Stimulated activated CD8-positive, alpha-beta memory T cell treated with anti-CD3 and anti-CD28 coated beads, Interleukin-7, amount 100 ng/mL, for 1 hour (primary cell): ENCODE measurements at regions not wholly inside any gene's neighbourhood (a gene's known extent, or its start where the extent isn't known, plus 50 kb on each side); places are given as distances from the start of the nearest gene placed in this dataset.
A peak's percentile ranks its signal among the peaks of the same experiment; 100 is the strongest.
"Not testable (repeated sequence)": the region's sequence is repeated elsewhere in the genome, so short reads cannot be mapped to it uniquely, and the experiment has no call there.

Experiments
- DNase-seq, 2 donors: peaks; one replicate each; pipeline ENCODE4 v3.0.0-alpha.2; 2020; ENCODE audit warnings: low read depth in 2 of 2

DNA sequence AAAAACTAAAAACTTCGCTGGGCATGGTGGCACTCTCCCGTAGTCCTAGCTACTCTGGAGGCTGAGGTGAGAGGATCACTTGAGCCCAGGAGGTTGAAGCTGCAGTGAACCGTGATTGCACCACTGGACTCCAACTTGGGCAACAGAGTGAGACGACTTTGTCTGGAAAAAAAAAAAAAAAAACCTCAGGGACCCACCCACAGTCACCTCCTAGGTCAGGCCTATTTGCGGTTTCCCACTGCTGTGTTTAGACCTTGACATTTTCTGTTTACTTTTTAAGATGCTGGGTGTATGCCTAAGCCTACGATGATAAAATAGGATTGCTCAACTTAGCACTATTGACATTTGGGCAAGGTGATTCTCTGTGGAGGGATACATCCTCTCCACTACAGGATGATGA is 197.4 kb upstream of the TBL1X start:
- no peak for DNase-seq

DNA sequence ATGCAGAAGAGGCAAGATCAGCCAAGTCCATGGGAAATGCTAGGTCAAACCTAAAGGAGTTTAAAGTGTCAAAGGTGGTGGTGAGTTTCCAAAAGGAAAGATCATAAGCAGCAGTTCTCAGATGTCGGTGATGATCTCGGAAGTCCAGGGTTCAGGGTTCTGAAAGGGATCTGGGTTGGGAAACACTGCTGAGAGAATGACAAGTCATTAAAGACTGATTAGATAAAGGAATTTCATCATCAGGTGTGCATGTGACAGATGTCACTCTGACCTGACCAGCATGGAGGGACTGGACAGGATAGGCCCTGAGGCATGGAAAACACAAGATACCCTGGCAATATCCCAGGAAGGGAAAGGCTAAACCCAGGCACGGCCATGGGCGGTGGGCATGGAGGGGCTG is 195.7 kb upstream of the TBL1X start:
- DNase-seq = no peak

DNA sequence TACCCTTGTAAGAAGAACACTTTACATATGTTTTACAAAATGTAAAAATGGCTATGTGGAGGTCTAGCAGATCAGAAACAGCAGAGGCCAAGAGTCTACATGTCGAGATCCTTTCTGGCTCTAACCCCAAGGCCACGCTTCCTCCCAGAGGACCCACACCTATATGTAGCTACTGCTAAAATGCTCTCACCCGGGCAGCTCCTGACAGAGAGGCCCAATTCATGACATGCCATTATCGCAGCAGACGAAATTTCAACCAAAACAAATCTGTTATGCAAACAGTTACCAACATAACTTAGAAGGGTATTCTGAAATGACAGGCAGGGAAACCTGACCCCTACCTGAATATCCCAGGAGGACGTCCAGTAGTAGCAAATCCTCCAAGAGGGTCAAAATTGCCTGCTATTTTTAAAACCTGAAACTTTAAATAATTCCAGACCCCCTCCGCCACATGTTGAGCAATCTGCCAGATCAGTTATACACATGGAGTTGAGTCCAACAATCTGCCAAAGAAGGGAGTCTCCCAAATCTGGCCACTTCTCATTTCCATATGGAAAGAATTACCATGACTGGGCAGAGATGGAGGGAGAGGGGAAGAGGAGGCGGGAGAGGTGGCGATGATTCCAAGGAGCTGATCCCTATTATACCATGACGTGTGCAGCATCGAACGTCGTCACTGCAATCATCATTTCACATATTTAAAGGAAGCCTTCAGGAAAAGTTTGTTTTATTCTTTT is 192.9 kb upstream of the TBL1X start:
- no peak for DNase-seq

DNA sequence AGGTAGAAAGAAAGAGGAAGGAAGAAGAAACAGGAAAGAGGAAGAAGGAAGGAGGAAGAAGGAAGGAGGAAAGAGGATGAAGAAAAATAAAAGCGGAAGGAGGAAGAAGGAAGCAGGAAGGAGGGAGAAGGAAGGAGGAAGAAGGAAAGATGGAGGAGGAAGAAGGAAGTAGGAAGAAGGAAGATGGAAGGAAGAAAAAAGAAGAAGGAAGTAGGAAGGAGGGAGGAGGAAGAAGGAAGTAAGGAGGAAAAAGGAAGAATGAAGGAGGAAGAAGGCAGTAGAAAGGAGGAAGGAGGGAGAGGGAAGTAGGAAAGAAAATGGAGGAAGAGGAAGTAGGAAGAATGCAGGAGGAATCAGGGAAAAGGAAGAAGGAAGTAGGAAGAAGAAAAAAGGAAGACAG is 191.1 kb upstream of the TBL1X start:
- DNase-seq = no peak

DNA sequence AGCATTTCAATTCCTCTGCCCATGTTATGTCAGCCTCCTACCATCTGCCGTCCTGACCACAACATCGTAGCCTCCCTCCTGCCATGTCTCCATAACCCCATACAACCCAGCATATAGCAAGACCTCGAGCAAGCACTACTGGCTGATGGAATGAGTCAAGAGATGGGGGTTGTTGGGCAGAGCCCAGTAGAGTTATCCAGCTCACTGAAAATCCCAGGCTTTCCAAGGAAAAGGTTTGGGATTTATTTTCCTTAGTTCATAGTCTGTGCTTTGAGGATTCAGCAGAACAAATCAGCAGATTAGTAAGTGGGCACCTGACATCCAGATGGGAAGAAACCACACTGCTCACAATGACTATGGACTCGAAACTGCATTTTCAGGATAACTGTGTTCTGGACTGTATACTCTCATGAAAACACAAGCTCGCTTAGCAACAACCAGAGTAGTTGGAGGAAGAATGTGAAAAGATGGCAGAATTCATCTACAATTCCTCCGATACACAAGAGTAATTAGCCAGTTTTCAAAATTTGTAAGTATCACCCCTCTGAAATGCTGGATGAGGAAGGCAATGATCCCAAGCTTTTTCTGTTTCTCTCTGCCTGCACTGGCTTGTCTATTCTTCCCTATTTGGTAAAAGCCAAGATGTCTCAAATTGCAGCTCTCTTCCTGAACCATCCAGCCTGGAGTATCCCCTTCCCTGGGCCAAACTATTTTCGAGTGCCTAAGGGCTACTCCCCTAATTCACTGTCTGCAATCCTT is 186.2 kb upstream of the TBL1X start:
- no peak for DNase-seq

DNA sequence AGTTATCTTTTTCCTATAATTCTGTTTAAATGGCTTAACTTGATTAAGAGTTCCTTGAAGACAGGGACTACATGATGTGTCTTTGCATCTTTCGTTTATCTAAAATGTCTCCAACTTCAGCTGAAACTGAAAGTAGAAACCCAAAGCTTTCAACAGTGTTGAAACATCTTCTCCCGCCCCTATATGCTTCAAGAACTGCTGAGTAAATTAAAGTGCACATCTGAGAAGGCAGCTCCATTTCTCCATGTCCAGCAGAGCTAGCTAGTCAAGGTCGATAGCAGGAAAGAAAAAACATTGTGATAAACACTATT is 185.7 kb upstream of the TBL1X start:
- no peak for DNase-seq

DNA sequence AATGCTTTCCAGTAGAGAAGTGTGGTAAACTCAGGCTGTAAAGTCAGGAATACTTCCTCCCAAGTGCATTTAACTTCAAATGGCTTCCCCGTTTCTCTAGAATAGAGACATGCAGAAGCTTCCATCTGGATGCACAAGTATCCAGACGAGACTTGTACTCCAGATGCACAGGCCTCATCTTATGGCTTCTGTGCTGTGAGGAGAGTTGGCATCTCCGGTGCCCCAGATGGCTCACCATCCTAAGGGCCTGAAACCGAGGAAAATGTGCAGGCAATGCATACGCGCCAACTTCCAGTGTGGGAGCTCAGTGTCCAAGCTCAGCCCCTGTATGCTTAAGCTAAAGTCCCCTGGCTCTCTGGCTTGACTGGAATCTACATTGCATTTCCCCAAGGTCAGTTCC is 184.0 kb upstream of the TBL1X start:
- no peak for DNase-seq

DNA sequence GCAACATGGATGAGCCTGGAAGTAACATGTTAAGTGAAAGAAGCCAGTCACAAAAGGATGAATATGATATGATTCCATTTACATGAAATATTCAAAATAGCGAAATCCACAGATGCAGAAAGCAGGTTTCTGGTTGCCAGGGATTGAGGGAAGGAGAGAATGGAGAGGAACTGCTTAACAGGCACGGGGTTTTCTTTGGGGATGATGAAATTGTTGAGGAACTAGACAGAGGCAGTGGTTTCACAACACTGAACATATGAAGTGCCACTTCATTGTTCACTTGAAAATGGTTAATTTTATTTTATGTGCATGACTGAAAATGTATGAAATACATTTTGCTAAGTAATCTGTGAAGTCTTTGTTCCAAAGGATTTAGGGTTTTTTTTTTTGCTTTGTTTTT is 182.5 kb upstream of the TBL1X start:
- DNase-seq = no peak

DNA sequence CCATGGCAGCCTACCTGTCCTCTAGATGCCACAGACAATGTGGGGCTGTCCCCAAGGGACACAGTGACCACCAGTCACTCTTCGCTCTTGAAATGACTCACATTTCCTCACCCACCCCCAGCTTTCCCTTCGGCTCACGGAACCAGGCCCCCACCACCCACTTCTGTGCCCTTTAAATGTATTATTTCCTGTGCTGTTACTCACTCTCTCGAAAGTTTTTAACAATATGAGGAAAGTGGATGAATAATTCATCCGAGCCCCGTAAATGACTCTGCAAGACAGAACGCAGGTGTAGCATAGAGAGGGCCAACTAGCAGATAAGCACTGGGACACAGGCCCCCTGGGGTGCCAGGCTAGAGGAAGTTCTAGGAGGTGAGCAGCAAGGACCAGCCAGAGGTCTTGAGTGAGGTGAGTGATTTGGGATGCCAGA is 179.5 kb upstream of the TBL1X start:
- DNase-seq = no peak

DNA sequence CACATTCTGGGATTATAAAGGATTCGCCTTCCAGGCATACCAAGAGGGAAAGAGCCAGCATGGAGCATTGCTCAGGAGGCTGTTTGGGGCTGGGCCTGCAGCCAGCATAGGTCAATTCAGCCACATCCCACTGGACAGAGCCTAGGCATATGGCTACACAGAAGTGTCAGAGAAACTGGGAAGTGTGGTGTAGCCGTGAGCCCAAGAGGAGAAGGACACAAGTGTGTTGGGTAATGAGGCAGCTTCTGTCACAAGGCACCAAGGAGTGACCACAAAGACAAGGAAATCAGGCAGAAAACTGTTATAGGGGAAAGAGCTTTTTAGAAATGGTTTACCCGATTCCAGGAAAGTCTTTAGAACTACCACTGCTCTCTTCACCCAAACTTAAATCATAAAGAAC is 178.6 kb upstream of the TBL1X start:
- DNase-seq = no peak

DNA sequence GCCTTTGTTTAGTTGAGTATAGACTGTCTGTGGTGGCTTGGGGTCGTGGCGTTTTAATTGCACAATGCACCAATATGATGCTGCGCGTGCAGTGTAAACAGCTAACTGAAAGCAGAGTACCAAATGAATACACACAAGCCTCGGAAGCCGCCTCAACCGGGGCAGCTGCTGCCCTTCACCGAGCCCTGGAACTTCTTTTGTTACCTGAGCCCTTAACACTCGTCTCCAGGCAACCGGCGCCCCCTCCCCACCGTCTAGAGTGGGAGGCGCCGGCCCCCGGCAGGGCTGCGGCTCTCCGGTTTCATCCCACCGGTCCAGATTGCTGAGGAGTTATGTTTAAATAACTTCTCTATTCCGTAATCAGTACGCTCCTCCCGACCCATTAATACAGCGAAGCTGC is 173.2 kb upstream of the TBL1X start:
- no peak for DNase-seq

DNA sequence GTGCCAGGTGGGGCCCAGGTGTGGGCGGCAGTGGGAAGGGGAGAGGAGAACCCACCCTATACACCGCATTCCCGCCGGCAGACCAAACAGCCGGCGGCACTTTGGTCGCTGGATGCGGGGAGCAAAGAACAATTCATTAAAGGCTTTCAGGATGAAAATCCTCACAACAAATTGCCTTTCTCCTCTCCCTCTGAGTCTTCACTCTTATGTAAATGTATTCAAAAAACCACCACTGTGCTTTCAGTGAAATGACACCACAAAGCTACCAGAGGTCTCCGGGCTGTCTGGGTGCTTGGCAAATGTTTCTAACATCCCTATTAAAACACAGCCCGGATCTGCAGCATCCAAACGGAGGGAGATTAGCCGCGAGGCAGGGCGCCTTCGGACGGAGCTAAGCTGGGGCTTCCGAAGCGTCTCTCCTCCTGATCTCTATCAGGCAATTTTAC is 171.8 kb upstream of the TBL1X start:
- DNase-seq = no peak

DNA sequence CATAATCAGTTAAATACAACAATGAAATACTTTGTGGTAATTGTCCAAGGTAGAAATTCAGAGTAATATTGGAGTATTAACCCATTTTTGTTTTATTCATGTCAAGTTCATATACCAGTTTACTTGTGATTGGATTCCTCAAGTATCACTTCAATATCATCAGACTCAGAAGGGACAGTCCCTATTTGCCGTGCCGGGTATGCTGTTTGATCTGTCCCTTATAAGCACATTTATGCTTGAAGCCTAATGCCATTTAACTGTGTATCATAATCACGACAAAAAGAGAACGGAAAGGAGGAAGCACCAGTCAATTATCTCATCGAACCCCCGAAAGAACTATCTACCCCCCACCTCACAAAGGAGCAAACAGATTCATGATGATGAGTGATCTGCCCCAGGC is 171.0 kb upstream of the TBL1X start:
- DNase-seq = no peak

DNA sequence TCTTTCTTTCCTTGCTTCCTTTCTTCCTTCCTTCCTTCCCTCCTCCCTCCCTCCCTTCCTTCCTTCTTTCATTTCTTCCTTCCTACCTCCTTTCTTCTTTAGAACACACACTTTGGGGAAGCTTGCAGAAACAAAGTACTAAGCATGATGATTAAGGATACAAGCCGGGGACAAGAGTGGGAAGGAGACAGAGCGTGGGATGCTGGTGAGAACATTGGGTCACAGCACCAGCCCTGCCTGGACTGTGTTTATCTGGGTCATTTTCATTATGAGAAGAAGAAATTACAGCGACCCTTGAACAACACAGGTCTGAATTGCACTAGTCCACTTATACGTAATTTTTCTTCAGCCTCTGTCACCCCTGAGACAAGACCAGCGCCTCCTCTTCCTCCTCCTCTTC is 169.3 kb upstream of the TBL1X start:
- DNase-seq = no peak

DNA sequence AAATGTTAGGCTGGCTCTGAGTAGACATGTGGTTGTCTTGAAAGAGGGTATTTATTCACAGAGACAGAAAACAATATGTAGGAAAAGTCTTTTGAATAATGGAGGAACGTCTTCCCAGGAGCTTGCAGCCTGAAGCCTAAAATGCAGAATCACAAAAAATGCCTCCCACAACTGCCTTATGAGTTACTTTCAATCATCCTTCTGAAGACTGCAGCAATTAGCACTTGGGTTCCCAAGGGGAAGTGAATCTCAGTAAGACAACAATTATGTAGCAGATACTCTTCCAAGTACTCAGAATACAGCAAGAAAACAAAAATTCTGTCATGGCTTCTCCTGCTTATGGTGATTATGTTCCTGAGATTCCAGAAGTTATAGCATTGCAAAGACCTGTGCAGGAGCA is 166.6 kb upstream of the TBL1X start:
- DNase-seq = no peak

DNA sequence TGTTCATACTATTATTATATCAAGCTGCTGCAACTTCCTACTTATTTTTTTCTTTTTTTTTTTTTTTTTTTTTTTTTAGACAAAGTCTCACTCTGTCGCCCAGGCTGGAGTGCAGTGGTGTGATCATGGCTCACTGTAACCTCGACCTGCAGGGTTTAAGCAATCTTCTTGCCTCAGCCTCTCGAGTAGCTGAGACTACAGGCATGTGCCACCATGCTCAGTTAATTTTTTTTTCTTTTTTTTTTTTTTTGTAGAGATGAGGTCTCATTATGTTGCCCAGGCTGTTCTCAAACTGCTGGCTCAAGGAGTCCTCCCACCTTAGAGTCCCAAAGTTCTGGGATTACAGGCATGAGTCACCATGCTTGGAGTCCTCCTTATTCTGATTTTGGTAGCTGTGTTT is 165.2 kb upstream of the TBL1X start:
- DNase-seq = not testable (repeated sequence)

DNA sequence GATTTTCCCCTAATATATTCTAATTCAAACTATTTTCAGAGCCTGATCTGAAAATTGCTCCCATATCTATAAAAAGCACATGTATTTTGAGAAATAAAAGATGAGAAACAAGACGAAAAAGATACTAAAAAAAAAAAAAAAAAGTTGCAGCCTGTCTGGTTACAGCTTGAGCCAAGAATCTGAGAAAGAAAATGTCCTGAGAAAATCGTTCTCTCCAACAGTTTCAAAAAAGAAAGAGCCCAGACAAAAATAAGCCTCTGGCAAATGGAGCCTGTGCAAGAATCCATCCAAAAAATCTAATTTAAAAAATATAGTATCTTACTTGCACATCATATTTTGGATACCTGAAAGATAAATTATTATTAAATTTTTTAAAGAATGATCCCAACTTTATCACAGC is 163.0 kb upstream of the TBL1X start:
- DNase-seq = no peak

DNA sequence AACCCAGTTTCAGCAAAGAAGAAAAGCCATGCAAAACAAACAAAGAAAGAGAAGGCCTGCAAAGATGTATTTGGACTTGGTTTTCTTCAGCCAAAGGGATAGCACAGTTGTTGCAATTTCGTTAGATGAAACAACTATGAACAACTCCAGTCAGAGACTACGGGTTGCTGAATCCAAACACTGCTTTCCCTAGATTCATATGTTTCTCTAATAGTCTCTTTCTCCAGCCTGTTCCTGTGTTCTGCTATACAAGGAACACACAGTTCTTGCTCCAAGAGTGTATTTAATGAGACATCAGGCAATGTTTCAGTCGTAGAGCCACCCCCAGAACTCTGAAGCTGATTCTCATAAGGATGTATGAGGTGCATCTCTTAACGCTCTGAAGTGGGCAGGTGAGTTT is 162.5 kb upstream of the TBL1X start:
- DNase-seq = no peak

DNA sequence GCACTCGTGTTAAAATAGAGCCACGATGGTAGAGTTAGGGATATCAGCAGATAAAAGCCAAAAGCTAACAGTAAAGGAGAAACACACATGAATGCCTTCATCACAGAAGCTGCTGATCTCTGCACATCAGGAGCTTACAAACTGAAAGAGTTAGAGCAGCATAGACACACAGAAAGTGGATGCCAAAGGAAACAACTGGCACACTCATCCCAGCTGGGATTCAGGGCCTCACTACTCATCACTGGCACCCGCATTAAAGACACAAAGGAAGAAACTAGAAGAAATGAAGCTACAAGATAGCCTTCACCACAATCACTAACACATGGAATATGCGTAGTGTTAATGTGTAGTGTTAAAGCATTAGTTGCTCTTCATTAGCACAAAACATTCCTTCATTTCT is 156.4 kb upstream of the TBL1X start:
- no peak for DNase-seq

DNA sequence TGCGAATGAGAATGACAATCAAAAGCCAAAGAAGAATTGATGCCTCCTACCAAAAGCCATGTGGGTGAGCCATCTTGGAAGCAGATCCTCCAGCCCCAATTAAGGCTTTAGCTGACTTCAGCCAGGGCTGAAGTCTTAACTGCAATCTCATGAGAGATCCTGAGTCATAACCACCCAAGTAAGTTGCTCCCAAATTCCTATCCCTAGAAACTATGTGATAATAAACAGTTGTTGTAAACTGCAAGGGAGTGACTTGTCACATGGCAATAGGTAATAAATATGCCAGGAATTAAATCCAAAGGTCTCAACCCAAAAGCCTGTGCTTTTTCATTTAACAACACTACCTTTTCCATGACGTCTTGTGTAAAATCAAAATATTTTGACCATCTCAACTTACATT is 154.2 kb upstream of the TBL1X start:
- DNase-seq = no peak

DNA sequence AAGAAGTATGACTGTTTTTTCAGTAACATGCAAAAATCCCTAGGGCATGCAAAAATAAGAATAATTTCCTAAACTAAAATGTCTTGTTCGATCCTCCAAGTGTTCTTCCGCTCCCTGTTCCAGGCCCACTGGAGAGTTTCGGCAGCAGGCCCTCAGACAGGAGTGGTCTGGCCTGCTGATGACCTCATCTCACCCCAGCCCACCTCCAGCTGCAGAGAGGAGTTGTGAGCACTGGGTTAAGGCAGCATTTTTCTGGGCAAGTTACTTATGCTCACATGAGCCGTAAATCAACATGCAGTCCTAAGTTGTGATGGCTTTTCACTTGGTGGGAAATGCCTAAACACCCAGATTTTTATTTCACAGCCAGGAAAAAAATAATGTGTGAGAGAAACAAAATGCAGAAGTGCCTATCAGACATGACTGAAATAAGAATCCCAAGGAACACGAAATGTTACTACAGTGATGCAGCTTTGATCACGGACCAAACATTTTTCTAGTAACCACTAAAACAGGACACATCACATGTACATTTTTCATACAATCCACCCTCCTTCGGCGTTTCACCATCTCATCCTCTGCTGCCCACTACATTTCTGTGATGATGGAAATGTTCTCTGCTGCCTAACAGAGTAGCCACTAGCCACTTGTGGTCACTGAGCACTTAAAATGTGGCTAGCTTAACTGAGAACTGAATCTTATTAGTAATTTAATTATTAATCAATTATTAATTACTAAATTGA is 153.3 kb upstream of the TBL1X start:
- DNase-seq = no peak

DNA sequence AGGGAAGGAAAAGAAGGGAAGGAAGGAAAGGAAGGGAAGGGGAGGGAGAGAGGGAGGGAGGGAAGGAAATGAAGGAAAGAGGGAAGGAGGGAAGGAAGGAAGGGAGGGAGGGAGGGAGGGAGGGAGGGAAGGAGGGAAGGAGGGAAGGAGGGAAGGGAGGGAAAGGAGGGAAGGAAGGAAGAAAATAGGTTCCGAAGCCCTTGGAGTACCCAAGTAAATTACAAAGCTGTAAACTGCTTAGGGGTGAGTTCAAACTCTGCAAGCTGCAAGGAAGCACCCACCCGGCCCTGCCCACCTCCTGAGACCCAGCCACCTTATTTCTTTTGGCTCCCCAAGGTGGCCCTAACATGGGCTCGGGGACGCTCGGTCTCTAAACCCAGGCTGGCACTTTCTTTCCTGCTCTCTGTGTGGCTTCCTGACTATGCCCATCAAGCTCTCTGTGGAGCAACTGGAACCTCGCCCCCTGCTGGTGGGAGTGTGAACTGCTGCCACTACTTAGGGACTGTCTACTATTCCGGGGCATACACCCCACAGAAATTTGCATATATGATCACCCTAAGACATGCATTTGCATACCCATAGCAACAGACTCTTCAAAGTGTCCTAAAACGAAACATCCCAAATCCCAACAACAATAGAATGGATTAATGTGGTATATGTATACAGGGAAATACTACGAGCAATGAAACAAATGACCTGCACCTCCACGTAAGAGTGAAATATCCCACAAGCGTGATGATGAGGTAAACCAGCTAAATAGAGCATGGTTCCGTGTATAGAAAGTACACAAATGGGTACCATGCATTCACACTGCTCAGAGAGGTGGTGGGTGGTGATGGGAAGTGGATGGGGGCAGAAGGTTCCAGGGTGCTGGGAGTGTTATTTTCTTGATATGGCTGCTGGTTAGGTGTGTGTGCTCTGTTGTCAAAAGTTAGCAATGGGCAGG is 151.7 kb upstream of the TBL1X start:
- peak; percentile 47 to 54 for DNase-seq
